T1000 (cell line): ENCODE measurements at regions not wholly inside any gene's neighbourhood (a gene's known extent, or its start where the extent isn't known, plus 50 kb on each side); places are given as distances from the start of the nearest gene placed in this dataset.

ENCODE experiments used
- DNase-seq: peaks from one replicate; lab custom pipeline; 2025; ENCODE audit warnings: mixed read lengths; lab: John Stamatoyannopoulos, UW

GRCh38 chr4:13181681-13182080 is 302.5 kb downstream of the RAB28 start:
- no peak for DNase-seq

GRCh38 chr4:13180701-13181100 is 303.4 kb downstream of the RAB28 start:
- DNase-seq: no peak

GRCh38 chr4:13178621-13179020 is 305.5 kb downstream of the RAB28 start:
- no peak for DNase-seq

- no peak for DNase-seq
Observed at GRCh38 chr4:13176741-13177142, 307.4 kb downstream of the RAB28 start.

- no peak for DNase-seq
Observed at GRCh38 chr4:13174926-13175325, 309.2 kb downstream of the RAB28 start.

- DNase-seq: no peak
Observed at GRCh38 chr4:13174001-13174400, 310.1 kb downstream of the RAB28 start.

- DNase-seq: no peak
Observed at GRCh38 chr4:13171292-13172057, 312.7 kb downstream of the RAB28 start.

- no peak for DNase-seq
Observed at GRCh38 chr4:13169731-13170525, 314.2 kb downstream of the RAB28 start.

- no peak for DNase-seq
Observed at GRCh38 chr4:13168326-13168725, 315.8 kb downstream of the RAB28 start.

- DNase-seq: no peak
Observed at GRCh38 chr4:13166214-13166613, 317.9 kb downstream of the RAB28 start.

- no peak for DNase-seq
Observed at GRCh38 chr4:13164783-13165331, 319.3 kb downstream of the RAB28 start.

- DNase-seq: no peak
Observed at GRCh38 chr4:13162886-13163285, 321.3 kb downstream of the RAB28 start.

- DNase-seq: no peak
Observed at GRCh38 chr4:13160920-13161319, 323.2 kb downstream of the RAB28 start.

- DNase-seq: no peak
Observed at GRCh38 chr4:13159041-13159620, 325.0 kb downstream of the RAB28 start.

GRCh38 chr4:13151194-13151593 is 332.9 kb downstream of the RAB28 start:
- no peak for DNase-seq

GRCh38 chr4:13143222-13144070 is 340.7 kb downstream of the RAB28 start:
- no peak for DNase-seq

- no peak for DNase-seq
Observed at GRCh38 chr4:13142726-13143125, 341.4 kb downstream of the RAB28 start.

- DNase-seq: no peak
Observed at GRCh38 chr4:13142191-13142590, 341.9 kb downstream of the RAB28 start.

GRCh38 chr4:13137390-13137789 is 346.8 kb downstream of the RAB28 start:
- no peak for DNase-seq

- no peak for DNase-seq
Observed at GRCh38 chr4:13133700-13134099, 350.4 kb downstream of the RAB28 start.

GRCh38 chr4:13130848-13131247 is 353.3 kb downstream of the RAB28 start:
- no peak for DNase-seq

- DNase-seq: no peak
Observed at GRCh38 chr4:13129095-13129494, 355.0 kb downstream of the RAB28 start.
